OCI-LY1 (cell line): ENCODE measurements at regions not wholly inside any gene's neighbourhood (a gene's known extent, or its start where the extent isn't known, plus 50 kb on each side); places are given as distances from the start of the nearest gene placed in this dataset.

Experiments used
- H2AFZ ChIP-seq: fragments of 200-600 bp; sonication (generic), shearing (Covaris generic); 2 replicates; pipeline ENCODE4 v1.6.0; 2014; ENCODE audit warnings: antibody characterized with exemption, mild to moderate bottlenecking, low read length
- H3F3A ChIP-seq: fragments of 200-600 bp; sonication (generic), shearing (Covaris generic); 2 replicates; pipeline ENCODE4 v1.6.0; 2014; ENCODE audit warnings: mild to moderate bottlenecking, antibody characterized with exemption, low read length, moderate library complexity; ENCODE audit not compliant: insufficient read depth
- H3K27ac ChIP-seq: fragments of 200-600 bp; sonication (generic); 2 replicates; pipeline ENCODE4 v1.5.1; 2014; ENCODE audit warnings: low read length, mixed run types, mild to moderate bottlenecking, low read depth; ENCODE audit not compliant: poor library complexity, severe bottlenecking
- H3K27me3 ChIP-seq: fragments of 200-600 bp; sonication (generic); 2 replicates; pipeline ENCODE4 v1.6.0; 2014; ENCODE audit warnings: antibody characterized with exemption, mild to moderate bottlenecking, low read length, moderate library complexity; ENCODE audit not compliant: insufficient read depth
- H3K36me3 ChIP-seq: fragments of 200-600 bp; sonication (generic); 2 replicates; pipeline ENCODE4 v1.6.1; 2014; ENCODE audit warnings: mild to moderate bottlenecking, antibody characterized with exemption, low read length, moderate library complexity, mixed read lengths; ENCODE audit not compliant: insufficient read depth
- H3K4me1 ChIP-seq: fragments of 200-600 bp; sonication (generic); 2 replicates; pipeline ENCODE4 v1.5.1; 2014; ENCODE audit warnings: mild to moderate bottlenecking, low read length, moderate library complexity; ENCODE audit not compliant: insufficient read depth, severe bottlenecking
- H3K4me2 ChIP-seq: fragments of 200-600 bp; sonication (generic), shearing (Covaris generic); 2 replicates; pipeline ENCODE4 v1.6.1; 2014; ENCODE audit warnings: low read length
- H3K4me3 ChIP-seq: fragments of 200-600 bp; sonication (generic); 2 replicates; pipeline ENCODE4 v1.5.1; 2014; ENCODE audit warnings: low read length, low read depth, mild to moderate bottlenecking, mixed read lengths; ENCODE audit not compliant: poor library complexity, severe bottlenecking
- H3K79me2 ChIP-seq: fragments of 200-600 bp; shearing (Covaris generic); 2 replicates; pipeline ENCODE4 v1.6.1; 2016; ENCODE audit warnings: mixed run types, low read length, mixed read lengths; ENCODE audit not compliant: insufficient read depth
- H3K9ac ChIP-seq: fragments of 200-600 bp; sonication (generic), shearing (Covaris generic); 2 replicates; pipeline ENCODE4 v1.6.1; 2014; ENCODE audit warnings: mild to moderate bottlenecking, low read length, mixed read lengths
- H3K9me2 ChIP-seq: fragments of 200-600 bp; sonication (generic), shearing (Covaris generic); 2 replicates; pipeline ENCODE4 v1.6.1; 2014; ENCODE audit warnings: low read depth, mild to moderate bottlenecking, low read length, mixed read lengths
- H3K9me3 ChIP-seq: fragments of 200-600 bp; shearing (Covaris generic); 2 replicates; pipeline ENCODE4 v1.6.1; 2014; ENCODE audit warnings: low read length, mixed read lengths
- H4K20me1 ChIP-seq: fragments of 200-600 bp; sonication (generic), shearing (Covaris generic); 2 replicates; pipeline ENCODE4 v1.6.0; 2016; ENCODE audit warnings: mild to moderate bottlenecking, low read length; ENCODE audit not compliant: insufficient read depth
- EZH2 ChIP-seq: fragments of 200-600 bp; sonication (generic), shearing (Covaris generic); IDR thresholded peaks from 2 replicates; pipeline ENCODE4 v1.8.0; 2017; ENCODE audit warnings: borderline replicate concordance, mixed run types, mild to moderate bottlenecking, antibody characterized with exemption, low read length, moderate library complexity, mixed read lengths
- TF ChIP-seq, protein P1 (sequence below): fragments of 200-600 bp; sonication (generic), shearing (Covaris generic); IDR thresholded peaks from 2 replicates; pipeline ENCODE4 v1.5.1; 2017; ENCODE audit warnings: mild to moderate bottlenecking, antibody characterized with exemption, low read length, moderate library complexity, mixed read lengths

DNA sequence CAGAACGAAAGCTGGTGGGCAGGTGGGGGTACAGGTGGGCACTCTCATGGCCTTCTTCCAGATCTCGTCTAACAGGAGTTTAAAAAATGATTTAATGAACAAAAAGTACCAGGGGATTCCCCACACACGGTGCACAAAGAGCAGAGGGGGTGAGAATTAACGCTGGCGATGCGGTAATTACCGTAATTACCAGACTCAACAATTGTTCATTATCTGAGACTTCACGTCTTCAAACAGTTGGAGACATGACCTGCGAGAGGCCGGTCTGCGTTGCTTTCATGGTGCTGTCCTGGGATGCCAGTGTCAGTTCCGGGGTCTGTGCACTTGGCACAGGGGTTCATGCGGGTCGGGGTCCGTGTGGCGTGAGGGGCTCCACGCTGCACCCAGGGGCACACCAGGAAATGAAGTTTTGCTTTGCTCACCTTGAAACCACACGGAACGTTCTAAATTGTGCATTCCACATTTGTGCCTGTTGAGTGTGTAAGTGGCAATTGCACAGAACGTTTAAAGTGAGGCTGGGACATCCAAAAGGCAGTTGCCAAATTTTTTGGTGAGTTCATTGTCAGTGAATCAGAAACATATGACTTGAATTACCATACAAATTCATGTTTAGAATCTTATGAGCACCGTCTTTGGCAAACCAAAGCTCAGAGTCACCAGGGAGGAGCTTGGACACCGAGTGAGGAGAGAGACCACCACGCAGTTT is 256.4 kb upstream of the IRX1 start:
- no peak overlapping the region for H3K9ac ChIP-seq
- no peak overlapping the region for H3K27ac ChIP-seq
- no peaks in the 10 kb centered on the region for H3K27me3 ChIP-seq
- H3K9me2 ChIP-seq: no peaks in the 10 kb centered on the region
- H3K9me3 ChIP-seq: no peaks in the 10 kb centered on the region
- no peaks in the 10 kb centered on the region for H4K20me1 ChIP-seq
- H3K4me2 ChIP-seq: no peak overlapping the region
- no peak overlapping the region for H3K4me3 ChIP-seq
- no peaks in the 10 kb centered on the region for H3K36me3 ChIP-seq
- no peaks in the 10 kb centered on the region for H3K4me1 ChIP-seq
- no peaks in the 10 kb centered on the region for H3F3A ChIP-seq
- H3K79me2 ChIP-seq: no peaks in the 10 kb centered on the region
- H2AFZ ChIP-seq: no peak overlapping the region
- TF ChIP-seq, protein P1, sequence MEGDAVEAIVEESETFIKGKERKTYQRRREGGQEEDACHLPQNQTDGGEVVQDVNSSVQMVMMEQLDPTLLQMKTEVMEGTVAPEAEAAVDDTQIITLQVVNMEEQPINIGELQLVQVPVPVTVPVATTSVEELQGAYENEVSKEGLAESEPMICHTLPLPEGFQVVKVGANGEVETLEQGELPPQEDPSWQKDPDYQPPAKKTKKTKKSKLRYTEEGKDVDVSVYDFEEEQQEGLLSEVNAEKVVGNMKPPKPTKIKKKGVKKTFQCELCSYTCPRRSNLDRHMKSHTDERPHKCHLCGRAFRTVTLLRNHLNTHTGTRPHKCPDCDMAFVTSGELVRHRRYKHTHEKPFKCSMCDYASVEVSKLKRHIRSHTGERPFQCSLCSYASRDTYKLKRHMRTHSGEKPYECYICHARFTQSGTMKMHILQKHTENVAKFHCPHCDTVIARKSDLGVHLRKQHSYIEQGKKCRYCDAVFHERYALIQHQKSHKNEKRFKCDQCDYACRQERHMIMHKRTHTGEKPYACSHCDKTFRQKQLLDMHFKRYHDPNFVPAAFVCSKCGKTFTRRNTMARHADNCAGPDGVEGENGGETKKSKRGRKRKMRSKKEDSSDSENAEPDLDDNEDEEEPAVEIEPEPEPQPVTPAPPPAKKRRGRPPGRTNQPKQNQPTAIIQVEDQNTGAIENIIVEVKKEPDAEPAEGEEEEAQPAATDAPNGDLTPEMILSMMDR: no peak
- TF ChIP-seq EZH2: no peak

DNA sequence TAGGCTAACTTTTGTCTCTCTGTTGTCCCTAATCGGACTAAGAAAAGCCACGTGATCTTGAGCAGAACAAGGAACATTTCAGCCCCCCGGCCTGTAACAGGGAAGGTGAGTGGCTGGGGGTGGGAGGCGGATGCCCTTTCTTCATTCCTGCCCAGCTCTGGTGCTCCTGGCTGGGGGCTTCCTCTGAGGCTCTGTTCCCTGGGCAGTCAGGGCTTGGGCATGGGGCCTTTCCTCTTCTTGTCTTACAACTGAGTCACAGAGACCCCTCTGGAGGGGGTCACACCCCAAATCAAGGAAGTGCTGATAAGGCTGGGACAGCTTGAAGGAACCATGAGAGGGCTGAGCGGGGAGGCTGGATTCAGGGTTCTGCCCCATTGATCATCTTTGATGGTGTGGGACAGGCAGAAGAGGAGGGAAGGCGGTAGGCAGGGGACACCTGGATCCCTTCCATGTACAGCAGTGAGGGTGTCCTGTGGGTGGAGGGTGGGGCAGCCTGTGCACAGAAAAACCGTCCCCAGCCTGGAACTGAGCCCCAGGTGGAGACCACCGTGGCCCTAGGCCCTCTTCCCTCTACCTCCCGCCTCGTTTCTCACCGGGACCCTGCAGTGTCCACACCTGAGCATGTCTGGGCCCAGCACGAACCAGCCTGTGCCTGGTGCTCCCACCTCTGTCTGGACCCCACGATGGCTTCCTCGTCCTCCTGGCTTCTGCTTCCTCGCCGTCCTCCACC is 257.7 kb upstream of the IRX1 start:
- no peaks in the 10 kb centered on the region for H3K9me3 ChIP-seq
- no peaks in the 10 kb centered on the region for H3K36me3 ChIP-seq
- no peak overlapping the region for H3K27ac ChIP-seq
- H3K27me3 ChIP-seq: no peaks in the 10 kb centered on the region
- H4K20me1 ChIP-seq: no peaks in the 10 kb centered on the region
- no peak overlapping the region for H3K9ac ChIP-seq
- no peaks in the 10 kb centered on the region for H3K79me2 ChIP-seq
- H3K4me1 ChIP-seq: no peaks in the 10 kb centered on the region
- no peak overlapping the region for H3K4me2 ChIP-seq
- no peak overlapping the region for H2AFZ ChIP-seq
- no peak overlapping the region for H3K4me3 ChIP-seq
- no peaks in the 10 kb centered on the region for H3F3A ChIP-seq
- no peaks in the 10 kb centered on the region for H3K9me2 ChIP-seq
- TF ChIP-seq, protein P1: no peak
- TF ChIP-seq EZH2: no peak

DNA sequence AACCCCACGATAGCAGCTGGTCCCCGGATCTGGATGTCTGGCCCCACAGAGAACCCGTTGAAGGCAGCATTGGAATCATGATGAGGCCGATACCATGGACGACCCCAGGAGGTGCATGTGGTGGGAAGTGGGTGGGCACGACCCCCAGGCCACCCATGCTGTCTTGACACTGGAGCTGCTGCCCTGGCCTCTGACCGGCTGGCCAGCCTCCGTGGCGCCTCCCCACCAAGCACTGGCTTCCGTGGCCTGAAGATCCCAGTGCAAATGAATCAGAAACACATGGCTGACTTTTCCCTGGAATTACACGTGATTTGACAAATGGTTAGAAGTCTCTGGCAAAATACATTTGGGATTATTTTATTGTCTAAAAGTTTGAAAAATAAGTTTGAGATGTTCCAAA is 259.0 kb upstream of the IRX1 start:
- H3K79me2 ChIP-seq: no peaks in the 10 kb centered on the region
- H3K36me3 ChIP-seq: no peaks in the 10 kb centered on the region
- H3K4me2 ChIP-seq: no peak overlapping the region
- TF ChIP-seq EZH2: no peak
- TF ChIP-seq, protein P1: no peak
- no peak overlapping the region for H3K9ac ChIP-seq
- H3K4me3 ChIP-seq: no peak overlapping the region
- H3K9me2 ChIP-seq: no peaks in the 10 kb centered on the region
- H3K27ac ChIP-seq: no peak overlapping the region
- H4K20me1 ChIP-seq: no peaks in the 10 kb centered on the region
- no peaks in the 10 kb centered on the region for H3F3A ChIP-seq
- no peak overlapping the region for H2AFZ ChIP-seq
- H3K9me3 ChIP-seq: no peaks in the 10 kb centered on the region
- H3K4me1 ChIP-seq: no peaks in the 10 kb centered on the region
- no peaks in the 10 kb centered on the region for H3K27me3 ChIP-seq
